ENCODE measurements at regions not wholly inside any gene's neighbourhood (a gene's known extent, or its start where the extent isn't known, plus 50 kb on each side); places are given as distances from the start of the nearest gene placed in this dataset.

GRCh38 chrX:99833821-99834220 lies 576.3 kb downstream of the PCDH19 start:
- DNase-seq (ENCODE audit: low spot score in 2 of 2, unreplicated experiment in 2 of 2) = no peak
- no peaks in the 10 kb centered on the region for H3K4me1 Mint-ChIP-seq

DNA sequence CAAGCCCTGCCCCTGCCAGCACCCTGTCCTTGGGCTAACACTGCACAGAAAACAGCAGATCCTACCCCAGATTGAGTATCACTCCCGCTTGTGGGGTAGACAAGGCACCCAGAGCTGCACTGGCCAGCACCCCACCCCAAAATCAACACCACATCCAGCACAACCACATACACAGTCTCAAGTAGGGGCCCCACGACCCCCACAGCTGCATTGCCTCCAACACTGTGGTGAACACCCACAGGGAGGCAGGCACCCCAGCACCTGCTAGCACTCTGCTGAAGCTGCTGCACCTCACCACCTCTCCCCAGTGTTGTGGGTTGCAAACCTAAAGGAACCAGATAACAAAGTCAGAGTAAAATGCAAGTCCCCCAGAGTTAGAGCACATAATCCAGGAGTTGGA lies 589.9 kb downstream of the PCDH19 start:
- Mint-ChIP-seq H3K27ac (no peak overlapping the region), H3K27me3 (ENCODE audit: low read depth) (no peaks in the 10 kb centered on the region), H3K9me3 (peaks cover 4% of the 10 kb centered on the region), H3K36me3 (no peaks in the 10 kb centered on the region), H3K4me3 (no peak overlapping the region), H3K4me1 (no peaks in the 10 kb centered on the region)
- no peak for DNase-seq (ENCODE audit: low spot score in 2 of 2, unreplicated experiment in 2 of 2)
- TF ChIP-seq CTCF (IDR thresholded peaks at IDR 0.05; ENCODE audit: unreplicated experiment) = no peak

More at GRCh38 chrX:99833821-99834220, 576.3 kb downstream of the PCDH19 start:
- Mint-ChIP-seq H3K27ac (no peak overlapping the region), H3K4me3 (no peak overlapping the region), H3K36me3 (no peaks in the 10 kb centered on the region), H3K9me3 (peaks cover 42% of the 10 kb centered on the region), H3K27me3 (ENCODE audit: low read depth) (no peaks in the 10 kb centered on the region)
- no peak for TF ChIP-seq CTCF (IDR thresholded peaks at IDR 0.05; ENCODE audit: unreplicated experiment)

DNA sequence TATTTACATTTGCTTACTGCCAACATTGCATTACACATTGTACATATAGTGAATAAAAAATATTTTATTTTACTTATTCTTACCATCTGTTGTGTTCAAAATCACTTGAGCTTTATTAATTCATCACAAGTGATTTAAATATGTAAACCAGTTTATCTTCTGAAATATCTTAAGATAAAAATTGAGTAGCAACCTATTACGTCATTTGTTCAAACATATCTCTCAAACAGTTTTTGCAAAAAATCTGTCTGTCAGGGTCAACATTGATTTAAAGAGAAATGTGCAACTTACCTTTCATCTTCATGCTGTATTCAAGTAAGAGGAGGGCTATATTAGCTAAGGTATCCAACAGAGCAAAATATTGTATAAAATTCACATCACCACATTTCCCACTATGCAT lies 610.1 kb downstream of the PCDH19 start:
- H3K4me1 Mint-ChIP-seq = no peaks in the 10 kb centered on the region
- no peak for DNase-seq (ENCODE audit: low spot score in 2 of 2, unreplicated experiment in 2 of 2)
- no peaks in the 10 kb centered on the region for H3K27me3 Mint-ChIP-seq (ENCODE audit: low read depth)
- H3K9me3 Mint-ChIP-seq = peaks cover 29% of the 10 kb centered on the region
- no peak overlapping the region for H3K4me3 Mint-ChIP-seq
- no peak overlapping the region for H3K27ac Mint-ChIP-seq
- no peak for TF ChIP-seq CTCF (IDR thresholded peaks at IDR 0.05; ENCODE audit: unreplicated experiment)
- no peaks in the 10 kb centered on the region for H3K36me3 Mint-ChIP-seq

DNA sequence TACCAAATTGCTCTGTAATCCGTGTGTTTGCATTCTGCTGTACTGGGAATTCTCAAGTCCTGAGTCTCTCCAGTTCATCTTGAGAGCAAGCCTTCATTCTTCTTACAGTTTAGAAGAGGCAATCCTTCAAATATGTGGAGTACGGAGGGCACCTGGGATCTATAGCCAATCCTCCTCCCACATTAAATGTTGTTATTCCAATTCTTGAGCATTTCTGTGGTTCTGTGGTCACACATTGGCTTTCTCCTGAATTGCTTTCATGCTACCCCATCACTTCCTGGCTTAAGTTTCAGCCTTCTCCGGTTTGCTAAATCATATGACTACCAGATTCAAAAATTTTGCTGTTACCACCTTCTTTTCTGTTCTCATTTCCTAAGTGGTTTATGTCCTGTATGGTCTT lies 611.1 kb downstream of the PCDH19 start:
- TF ChIP-seq CTCF (IDR thresholded peaks at IDR 0.05; ENCODE audit: unreplicated experiment) = no peak
- no peaks in the 10 kb centered on the region for H3K36me3 Mint-ChIP-seq
- peaks cover 40% of the 10 kb centered on the region for H3K9me3 Mint-ChIP-seq
- H3K4me3 Mint-ChIP-seq = no peak overlapping the region
- no peaks in the 10 kb centered on the region for H3K4me1 Mint-ChIP-seq
- H3K27me3 Mint-ChIP-seq (ENCODE audit: low read depth) = no peaks in the 10 kb centered on the region
- no peak overlapping the region for H3K27ac Mint-ChIP-seq
- DNase-seq (ENCODE audit: low spot score in 2 of 2, unreplicated experiment in 2 of 2) = no peak

DNA sequence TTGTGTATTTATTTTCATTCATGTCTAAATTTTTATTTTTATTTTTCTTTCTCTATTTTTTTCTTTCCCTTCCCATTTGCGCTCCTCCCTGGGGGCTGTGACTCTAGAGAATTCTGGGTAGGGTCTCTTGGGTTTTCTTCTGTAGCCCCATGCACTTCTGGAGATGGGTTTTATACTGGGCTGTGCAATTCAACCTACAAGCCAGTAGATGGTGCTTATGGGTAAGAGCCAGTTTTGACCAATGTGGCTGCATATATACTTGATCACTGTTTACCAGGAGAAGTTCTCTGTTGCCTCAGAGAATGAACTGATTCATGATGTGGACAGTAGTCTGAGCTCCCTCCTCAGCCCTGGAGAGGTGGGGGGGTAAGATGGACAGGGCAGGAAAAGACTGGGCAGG lies 614.6 kb downstream of the PCDH19 start:
- Mint-ChIP-seq H3K27me3 (ENCODE audit: low read depth) (no peaks in the 10 kb centered on the region), H3K4me3 (no peak overlapping the region), H3K36me3 (no peaks in the 10 kb centered on the region), H3K27ac (no peak overlapping the region), H3K9me3 (peaks cover 63% of the 10 kb centered on the region), H3K4me1 (no peaks in the 10 kb centered on the region)
- no peak for DNase-seq (ENCODE audit: low spot score in 2 of 2, unreplicated experiment in 2 of 2)
- no peak for TF ChIP-seq CTCF (IDR thresholded peaks at IDR 0.05; ENCODE audit: unreplicated experiment)

- no peak for TF ChIP-seq CTCF (IDR thresholded peaks at IDR 0.05; ENCODE audit: unreplicated experiment)
- Mint-ChIP-seq H3K27ac (no peak overlapping the region), H3K4me3 (no peak overlapping the region), H3K36me3 (no peaks in the 10 kb centered on the region), H3K27me3 (ENCODE audit: low read depth) (no peaks in the 10 kb centered on the region), H3K4me1 (no peaks in the 10 kb centered on the region), H3K9me3 (peaks cover 12% of the 10 kb centered on the region)
- no peak for DNase-seq (ENCODE audit: low spot score in 2 of 2, unreplicated experiment in 2 of 2)
Observed at GRCh38 chrX:99782516-99783040, 627.5 kb downstream of the PCDH19 start.
